GM12872 (cell line): ENCODE measurements at regions not wholly inside any gene's neighbourhood (a gene's known extent, or its start where the extent isn't known, plus 50 kb on each side); places are given as distances from the start of the nearest gene placed in this dataset.

Experiments used
- CTCF ChIP-seq: IDR thresholded peaks from 3 replicates; pipeline ENCODE4 v1.5.1; 2011; ENCODE audit warnings: low read depth, mild to moderate bottlenecking, low read length, moderate library complexity; ENCODE audit not compliant: insufficient read depth

DNA sequence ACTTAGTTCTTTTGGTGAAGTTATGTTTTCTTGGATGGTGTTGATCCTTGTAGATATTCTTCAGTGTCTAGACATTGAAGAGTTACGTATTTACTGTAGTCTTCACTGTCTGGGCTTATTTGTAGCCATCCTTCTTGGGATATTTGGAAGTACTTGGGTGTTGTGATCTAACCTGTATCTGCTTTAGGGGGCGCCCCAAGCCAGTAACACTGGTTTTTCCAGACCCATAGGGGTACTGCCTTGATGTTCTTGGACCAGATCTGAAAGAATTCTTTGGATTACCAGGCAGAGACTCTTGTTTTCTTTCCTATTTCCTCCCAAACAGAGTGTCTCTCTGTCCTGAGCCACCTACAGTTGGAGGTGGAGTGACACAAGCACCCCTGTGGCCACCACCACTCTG, 309.1 kb upstream of the IMPG1 start:
- no peak for TF ChIP-seq CTCF

- TF ChIP-seq CTCF, result peak; percentile 30; the same call in 1 of the 3 replicates
Observed at GRCh38 chr6:76351275-76351674, 278.8 kb upstream of the IMPG1 start.

- TF ChIP-seq CTCF, result no peak
Observed at GRCh38 chr6:76347539-76347938, 275.1 kb upstream of the IMPG1 start.

- TF ChIP-seq CTCF, result no peak
Observed at GRCh38 chr6:76342611-76343160, 270.2 kb upstream of the IMPG1 start.

GRCh38 chr6:76330031-76330430, 257.6 kb upstream of the IMPG1 start:
- no peak for TF ChIP-seq CTCF

DNA sequence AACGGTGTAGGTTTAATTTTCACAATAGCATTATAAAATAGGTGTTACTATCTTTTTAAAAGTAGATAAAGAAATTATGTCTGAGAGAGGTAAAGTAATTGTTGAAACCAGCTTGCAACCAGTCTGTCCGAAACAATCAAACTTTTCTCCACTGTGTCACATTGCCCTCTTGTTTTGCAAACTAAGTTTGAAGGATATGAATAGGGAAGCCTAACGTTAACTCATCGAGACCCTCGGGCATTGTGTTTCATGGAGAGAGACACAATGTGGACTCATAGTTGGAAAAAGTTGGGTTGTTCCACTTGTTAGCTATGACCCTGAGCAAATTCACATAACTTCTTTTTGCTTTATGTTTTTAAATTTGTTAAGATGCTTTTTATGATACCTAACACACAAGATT, 254.4 kb upstream of the IMPG1 start:
- TF ChIP-seq CTCF, result no peak
